ENCODE measurements at regions not wholly inside any gene's neighbourhood (a gene's known extent, or its start where the extent isn't known, plus 50 kb on each side); places are given as distances from the start of the nearest gene placed in this dataset.

DNA sequence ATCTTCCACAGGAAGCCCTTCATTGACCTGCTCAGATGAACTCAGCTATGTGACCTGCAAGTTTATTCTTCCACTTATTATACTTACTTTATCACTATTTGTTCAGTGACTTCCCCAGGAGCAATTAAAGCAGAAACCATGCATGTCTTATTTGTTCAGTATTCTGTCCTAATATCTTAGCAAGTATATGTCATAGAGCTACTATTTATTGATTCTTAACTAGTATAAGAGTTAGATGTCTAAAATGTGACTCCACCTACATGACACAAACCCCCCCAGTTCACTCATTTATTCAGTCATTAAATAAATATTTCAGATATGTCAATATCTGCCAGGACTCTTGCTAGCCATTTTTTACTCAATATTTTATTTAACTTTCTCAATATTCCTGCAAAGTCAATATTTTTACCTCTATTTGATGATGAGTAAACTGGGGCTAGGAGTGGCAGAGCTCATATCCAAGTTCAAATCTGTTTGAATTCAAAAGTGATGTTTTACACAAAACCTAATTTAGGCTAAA, 469.0 kb upstream of the USP24 start (continued):
- TF ChIP-seq ZBED4 (CRISPR knock-in tag; IDR thresholded peaks at IDR 0.05; ENCODE audit: borderline replicate concordance) (no peak), ZNF556 (CRISPR knock-in tag; IDR thresholded peaks at IDR 0.05; ENCODE audit: borderline replicate concordance) (no peak), ZNF737 (CRISPR knock-in tag; IDR thresholded peaks at IDR 0.05; ENCODE audit: borderline replicate concordance) (no peak), CC2D1A (CRISPR knock-in tag; IDR thresholded peaks at IDR 0.05) (no peak), KMT2B (CRISPR knock-in tag; IDR thresholded peaks at IDR 0.05) (no peak), ZNF713 (CRISPR knock-in tag; IDR thresholded peaks at IDR 0.05) (no peak), GABPB1 (CRISPR knock-in tag; IDR thresholded peaks at IDR 0.05) (no peak), ZNF879 (CRISPR knock-in tag; IDR thresholded peaks at IDR 0.05) (no peak), ZNF709 (CRISPR knock-in tag; IDR thresholded peaks at IDR 0.05) (no peak)
- TF ChIP-seq, protein P1, sequence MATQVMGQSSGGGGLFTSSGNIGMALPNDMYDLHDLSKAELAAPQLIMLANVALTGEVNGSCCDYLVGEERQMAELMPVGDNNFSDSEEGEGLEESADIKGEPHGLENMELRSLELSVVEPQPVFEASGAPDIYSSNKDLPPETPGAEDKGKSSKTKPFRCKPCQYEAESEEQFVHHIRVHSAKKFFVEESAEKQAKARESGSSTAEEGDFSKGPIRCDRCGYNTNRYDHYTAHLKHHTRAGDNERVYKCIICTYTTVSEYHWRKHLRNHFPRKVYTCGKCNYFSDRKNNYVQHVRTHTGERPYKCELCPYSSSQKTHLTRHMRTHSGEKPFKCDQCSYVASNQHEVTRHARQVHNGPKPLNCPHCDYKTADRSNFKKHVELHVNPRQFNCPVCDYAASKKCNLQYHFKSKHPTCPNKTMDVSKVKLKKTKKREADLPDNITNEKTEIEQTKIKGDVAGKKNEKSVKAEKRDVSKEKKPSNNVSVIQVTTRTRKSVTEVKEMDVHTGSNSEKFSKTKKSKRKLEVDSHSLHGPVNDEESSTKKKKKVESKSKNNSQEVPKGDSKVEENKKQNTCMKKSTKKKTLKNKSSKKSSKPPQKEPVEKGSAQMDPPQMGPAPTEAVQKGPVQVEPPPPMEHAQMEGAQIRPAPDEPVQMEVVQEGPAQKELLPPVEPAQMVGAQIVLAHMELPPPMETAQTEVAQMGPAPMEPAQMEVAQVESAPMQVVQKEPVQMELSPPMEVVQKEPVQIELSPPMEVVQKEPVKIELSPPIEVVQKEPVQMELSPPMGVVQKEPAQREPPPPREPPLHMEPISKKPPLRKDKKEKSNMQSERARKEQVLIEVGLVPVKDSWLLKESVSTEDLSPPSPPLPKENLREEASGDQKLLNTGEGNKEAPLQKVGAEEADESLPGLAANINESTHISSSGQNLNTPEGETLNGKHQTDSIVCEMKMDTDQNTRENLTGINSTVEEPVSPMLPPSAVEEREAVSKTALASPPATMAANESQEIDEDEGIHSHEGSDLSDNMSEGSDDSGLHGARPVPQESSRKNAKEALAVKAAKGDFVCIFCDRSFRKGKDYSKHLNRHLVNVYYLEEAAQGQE (IDR thresholded peaks at IDR 0.05; ENCODE audit: borderline replicate concordance in 1 of 2, low read depth in 1 of 2, low read length in 2 of 2): no peak
- TF ChIP-seq, protein P2, sequence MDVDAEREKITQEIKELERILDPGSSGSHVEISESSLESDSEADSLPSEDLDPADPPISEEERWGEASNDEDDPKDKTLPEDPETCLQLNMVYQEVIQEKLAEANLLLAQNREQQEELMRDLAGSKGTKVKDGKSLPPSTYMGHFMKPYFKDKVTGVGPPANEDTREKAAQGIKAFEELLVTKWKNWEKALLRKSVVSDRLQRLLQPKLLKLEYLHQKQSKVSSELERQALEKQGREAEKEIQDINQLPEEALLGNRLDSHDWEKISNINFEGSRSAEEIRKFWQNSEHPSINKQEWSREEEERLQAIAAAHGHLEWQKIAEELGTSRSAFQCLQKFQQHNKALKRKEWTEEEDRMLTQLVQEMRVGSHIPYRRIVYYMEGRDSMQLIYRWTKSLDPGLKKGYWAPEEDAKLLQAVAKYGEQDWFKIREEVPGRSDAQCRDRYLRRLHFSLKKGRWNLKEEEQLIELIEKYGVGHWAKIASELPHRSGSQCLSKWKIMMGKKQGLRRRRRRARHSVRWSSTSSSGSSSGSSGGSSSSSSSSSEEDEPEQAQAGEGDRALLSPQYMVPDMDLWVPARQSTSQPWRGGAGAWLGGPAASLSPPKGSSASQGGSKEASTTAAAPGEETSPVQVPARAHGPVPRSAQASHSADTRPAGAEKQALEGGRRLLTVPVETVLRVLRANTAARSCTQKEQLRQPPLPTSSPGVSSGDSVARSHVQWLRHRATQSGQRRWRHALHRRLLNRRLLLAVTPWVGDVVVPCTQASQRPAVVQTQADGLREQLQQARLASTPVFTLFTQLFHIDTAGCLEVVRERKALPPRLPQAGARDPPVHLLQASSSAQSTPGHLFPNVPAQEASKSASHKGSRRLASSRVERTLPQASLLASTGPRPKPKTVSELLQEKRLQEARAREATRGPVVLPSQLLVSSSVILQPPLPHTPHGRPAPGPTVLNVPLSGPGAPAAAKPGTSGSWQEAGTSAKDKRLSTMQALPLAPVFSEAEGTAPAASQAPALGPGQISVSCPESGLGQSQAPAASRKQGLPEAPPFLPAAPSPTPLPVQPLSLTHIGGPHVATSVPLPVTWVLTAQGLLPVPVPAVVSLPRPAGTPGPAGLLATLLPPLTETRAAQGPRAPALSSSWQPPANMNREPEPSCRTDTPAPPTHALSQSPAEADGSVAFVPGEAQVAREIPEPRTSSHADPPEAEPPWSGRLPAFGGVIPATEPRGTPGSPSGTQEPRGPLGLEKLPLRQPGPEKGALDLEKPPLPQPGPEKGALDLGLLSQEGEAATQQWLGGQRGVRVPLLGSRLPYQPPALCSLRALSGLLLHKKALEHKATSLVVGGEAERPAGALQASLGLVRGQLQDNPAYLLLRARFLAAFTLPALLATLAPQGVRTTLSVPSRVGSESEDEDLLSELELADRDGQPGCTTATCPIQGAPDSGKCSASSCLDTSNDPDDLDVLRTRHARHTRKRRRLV (CRISPR knock-in tag; IDR thresholded peaks at IDR 0.05): no peak
